ENCODE measurements at regions not wholly inside any gene's neighbourhood (a gene's known extent, or its start where the extent isn't known, plus 50 kb on each side); places are given as distances from the start of the nearest gene placed in this dataset.

- no peaks in the 10 kb centered on the region for H3K9me2 ChIP-seq (replicated peaks; ENCODE audit: insufficient read depth)
- no peak overlapping the region for H3K4me3 ChIP-seq
- H3K9me3 ChIP-seq (ENCODE audit: low read depth), result no peaks in the 10 kb centered on the region
- no peak for DNase-seq (ENCODE audit: low spot score)
- H3K4me2 ChIP-seq, result no peak overlapping the region
- 93% methylated on average over 2 of the region's 2 CpGs for WGBS (ENCODE audit: low lambda C conversion rate, missing lambda C conversion rate)
- H3K4me1 ChIP-seq (ENCODE audit: insufficient read depth), result no peaks in the 10 kb centered on the region
- H3K36me3 ChIP-seq (replicated peaks; ENCODE audit: insufficient read depth, low read depth), result no peaks in the 10 kb centered on the region
- H2AFZ ChIP-seq, result no peak overlapping the region
- no peak overlapping the region for H3K27ac ChIP-seq
- no peaks in the 10 kb centered on the region for H3K27me3 ChIP-seq
- no peak for TF ChIP-seq EZH2phosphoT487 (IDR thresholded peaks at IDR 0.05; ENCODE audit: low read depth, severe bottlenecking, unreplicated experiment)
- no peak for TF ChIP-seq CTCF (IDR thresholded peaks at IDR 0.05; ENCODE audit: poor library complexity)
- no peak for TF ChIP-seq EZH2 (IDR thresholded peaks at IDR 0.05; ENCODE audit: borderline replicate concordance)
- H4K20me1 ChIP-seq (ENCODE audit: insufficient read depth, poor library complexity, severe bottlenecking), result no peaks in the 10 kb centered on the region
- no peaks in the 10 kb centered on the region for H3K79me2 ChIP-seq
These were observed 72.1 kb upstream of the FAM216B start for GRCh38 chr13:42709276-42709675.

- WGBS (ENCODE audit: low lambda C conversion rate, missing lambda C conversion rate), result 81% methylated on average over 3 of the region's 3 CpGs
- Histone ChIP-seq H3K36me3 (replicated peaks; ENCODE audit: insufficient read depth, low read depth) (no peaks in the 10 kb centered on the region), H3K9me2 (replicated peaks; ENCODE audit: insufficient read depth) (no peaks in the 10 kb centered on the region), H3K4me1 (ENCODE audit: insufficient read depth) (peaks cover 5% of the 10 kb centered on the region), H2AFZ (no peak overlapping the region), H3K27ac (no peak overlapping the region), H4K20me1 (ENCODE audit: insufficient read depth, poor library complexity, severe bottlenecking) (no peaks in the 10 kb centered on the region), H3K79me2 (no peaks in the 10 kb centered on the region), H3K27me3 (no peaks in the 10 kb centered on the region), H3K9me3 (ENCODE audit: low read depth) (no peaks in the 10 kb centered on the region), H3K4me2 (no peak overlapping the region), H3K4me3 (no peak overlapping the region)
- TF ChIP-seq CTCF (IDR thresholded peaks at IDR 0.05; ENCODE audit: poor library complexity) (no peak), EZH2 (IDR thresholded peaks at IDR 0.05; ENCODE audit: borderline replicate concordance) (no peak), EZH2phosphoT487 (IDR thresholded peaks at IDR 0.05; ENCODE audit: low read depth, severe bottlenecking, unreplicated experiment) (no peak)
- DNase-seq (ENCODE audit: low spot score), result no peak
These were observed 65.5 kb upstream of the FAM216B start for GRCh38 chr13:42715909-42716308.

GRCh38 chr13:42717176-42717575, 64.2 kb upstream of the FAM216B start:
- Histone ChIP-seq H3K79me2 (no peaks in the 10 kb centered on the region), H3K9me2 (replicated peaks; ENCODE audit: insufficient read depth) (no peaks in the 10 kb centered on the region), H2AFZ (no peak overlapping the region), H3K27me3 (no peaks in the 10 kb centered on the region), H3K4me2 (no peak overlapping the region), H3K4me1 (ENCODE audit: insufficient read depth) (peaks cover 5% of the 10 kb centered on the region), H3K27ac (no peak overlapping the region), H3K36me3 (replicated peaks; ENCODE audit: insufficient read depth, low read depth) (no peaks in the 10 kb centered on the region), H3K4me3 (no peak overlapping the region), H4K20me1 (ENCODE audit: insufficient read depth, poor library complexity, severe bottlenecking) (no peaks in the 10 kb centered on the region), H3K9me3 (ENCODE audit: low read depth) (no peaks in the 10 kb centered on the region)
- no peak for TF ChIP-seq EZH2phosphoT487 (IDR thresholded peaks at IDR 0.05; ENCODE audit: low read depth, severe bottlenecking, unreplicated experiment)
- no peak for TF ChIP-seq EZH2 (IDR thresholded peaks at IDR 0.05; ENCODE audit: borderline replicate concordance)
- TF ChIP-seq CTCF (IDR thresholded peaks at IDR 0.05; ENCODE audit: poor library complexity), result no peak
- no peak for DNase-seq (ENCODE audit: low spot score)
- WGBS (ENCODE audit: low lambda C conversion rate, missing lambda C conversion rate), result 100% methylated on average over 1 of the region's 1 CpG
